OCI-LY7 (cell line): ENCODE measurements at regions not wholly inside any gene's neighbourhood (a gene's known extent, or its start where the extent isn't known, plus 50 kb on each side); places are given as distances from the start of the nearest gene placed in this dataset.

Source experiments
- CTCF ChIP-seq: fragments of 200-600 bp; sonication (generic); conservative IDR thresholded peaks from 2 replicates; pipeline ENCODE4 v1.5.1; 2014; ENCODE audit warnings: mild to moderate bottlenecking, antibody characterized with exemption, low read length, moderate library complexity, mixed read lengths
- EZH2phosphoT487 ChIP-seq: fragments of 200-600 bp; sonication (generic); IDR thresholded peaks from 2 replicates; pipeline ENCODE4 v1.6.1; 2018; ENCODE audit warnings: low read depth, borderline replicate concordance, mild to moderate bottlenecking, mixed run types, antibody characterized with exemption, low read length, moderate library complexity, mixed read lengths

GRCh38 chr11:112861356-112861755, 99.9 kb upstream of the NCAM1 start:
- TF ChIP-seq CTCF = no peak
- TF ChIP-seq EZH2phosphoT487 = no peak
